ENCODE measurements at regions not wholly inside any gene's neighbourhood (a gene's known extent, or its start where the extent isn't known, plus 50 kb on each side); places are given as distances from the start of the nearest gene placed in this dataset.

DNA sequence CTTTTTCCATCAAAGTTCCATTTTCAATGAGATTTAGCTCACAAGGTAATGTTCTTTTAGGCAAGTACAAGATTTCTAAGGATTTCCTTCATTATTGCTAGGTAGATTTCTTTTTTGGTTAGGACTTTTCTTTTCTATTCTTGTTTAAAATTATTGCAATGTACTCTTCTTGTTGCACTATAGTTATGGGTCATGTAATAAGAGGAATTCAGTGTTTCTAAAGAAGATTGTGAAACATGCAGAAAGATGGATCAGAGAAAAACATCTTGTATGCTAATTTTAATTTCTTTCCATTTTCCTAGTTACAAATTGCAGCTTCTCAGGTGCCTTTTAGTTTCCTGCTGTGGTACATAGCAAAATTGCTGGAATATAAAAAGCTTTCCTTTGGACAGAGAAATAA lies 56.1 kb downstream of the BTG1 start:
- no peak overlapping the region for H3K4me3 ChIP-seq (ENCODE audit: low read depth, low read length)
- peak; percentile 47 for DNase-seq (ENCODE audit: low read depth)
- TF ChIP-seq, protein P1, sequence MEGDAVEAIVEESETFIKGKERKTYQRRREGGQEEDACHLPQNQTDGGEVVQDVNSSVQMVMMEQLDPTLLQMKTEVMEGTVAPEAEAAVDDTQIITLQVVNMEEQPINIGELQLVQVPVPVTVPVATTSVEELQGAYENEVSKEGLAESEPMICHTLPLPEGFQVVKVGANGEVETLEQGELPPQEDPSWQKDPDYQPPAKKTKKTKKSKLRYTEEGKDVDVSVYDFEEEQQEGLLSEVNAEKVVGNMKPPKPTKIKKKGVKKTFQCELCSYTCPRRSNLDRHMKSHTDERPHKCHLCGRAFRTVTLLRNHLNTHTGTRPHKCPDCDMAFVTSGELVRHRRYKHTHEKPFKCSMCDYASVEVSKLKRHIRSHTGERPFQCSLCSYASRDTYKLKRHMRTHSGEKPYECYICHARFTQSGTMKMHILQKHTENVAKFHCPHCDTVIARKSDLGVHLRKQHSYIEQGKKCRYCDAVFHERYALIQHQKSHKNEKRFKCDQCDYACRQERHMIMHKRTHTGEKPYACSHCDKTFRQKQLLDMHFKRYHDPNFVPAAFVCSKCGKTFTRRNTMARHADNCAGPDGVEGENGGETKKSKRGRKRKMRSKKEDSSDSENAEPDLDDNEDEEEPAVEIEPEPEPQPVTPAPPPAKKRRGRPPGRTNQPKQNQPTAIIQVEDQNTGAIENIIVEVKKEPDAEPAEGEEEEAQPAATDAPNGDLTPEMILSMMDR (conservative IDR thresholded peaks at IDR 0.05; ENCODE audit: low read depth, low read length) = no peak

DNA sequence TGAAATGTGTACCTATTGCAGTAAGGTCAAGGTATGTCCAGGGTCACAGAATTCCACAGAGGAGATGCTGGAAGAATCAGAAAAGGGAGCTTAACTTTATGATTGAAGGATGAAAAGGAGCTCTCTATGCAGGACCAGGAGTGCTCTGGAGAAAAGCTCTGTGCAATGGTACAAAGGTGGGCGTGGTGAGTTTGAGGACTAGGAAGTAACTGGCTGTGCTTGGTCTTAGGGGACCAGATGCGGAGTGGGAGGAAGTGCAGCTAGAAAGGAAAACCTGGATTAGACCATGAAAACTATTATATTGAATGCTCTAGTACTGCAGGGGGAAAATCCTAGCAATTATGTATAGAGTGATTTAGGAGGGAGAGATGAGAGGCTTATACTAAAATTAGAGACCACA lies 56.8 kb downstream of the BTG1 start:
- no peak for DNase-seq (ENCODE audit: low read depth)
- no peak overlapping the region for H3K4me3 ChIP-seq (ENCODE audit: low read depth, low read length)
- TF ChIP-seq, protein P1 (conservative IDR thresholded peaks at IDR 0.05; ENCODE audit: low read depth, low read length) = no peak

DNA sequence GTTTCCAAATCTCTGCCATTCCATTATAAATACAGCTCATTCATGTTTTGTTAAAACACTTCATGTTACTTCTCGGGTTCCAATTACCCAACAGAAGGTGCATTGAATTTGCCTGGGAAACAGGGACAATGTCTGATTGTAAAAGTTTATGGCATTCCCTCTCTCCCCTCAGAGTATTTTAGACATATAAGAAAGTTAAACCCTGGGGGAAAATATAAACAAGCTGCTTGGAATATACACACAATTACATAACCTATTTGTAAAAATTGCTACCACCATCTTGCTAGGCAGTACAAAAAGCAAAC lies 60.0 kb downstream of the BTG1 start:
- TF ChIP-seq, protein P1 (conservative IDR thresholded peaks at IDR 0.05; ENCODE audit: low read depth, low read length) = no peak
- no peak for DNase-seq (ENCODE audit: low read depth)
- no peak overlapping the region for H3K4me3 ChIP-seq (ENCODE audit: low read depth, low read length)

DNA sequence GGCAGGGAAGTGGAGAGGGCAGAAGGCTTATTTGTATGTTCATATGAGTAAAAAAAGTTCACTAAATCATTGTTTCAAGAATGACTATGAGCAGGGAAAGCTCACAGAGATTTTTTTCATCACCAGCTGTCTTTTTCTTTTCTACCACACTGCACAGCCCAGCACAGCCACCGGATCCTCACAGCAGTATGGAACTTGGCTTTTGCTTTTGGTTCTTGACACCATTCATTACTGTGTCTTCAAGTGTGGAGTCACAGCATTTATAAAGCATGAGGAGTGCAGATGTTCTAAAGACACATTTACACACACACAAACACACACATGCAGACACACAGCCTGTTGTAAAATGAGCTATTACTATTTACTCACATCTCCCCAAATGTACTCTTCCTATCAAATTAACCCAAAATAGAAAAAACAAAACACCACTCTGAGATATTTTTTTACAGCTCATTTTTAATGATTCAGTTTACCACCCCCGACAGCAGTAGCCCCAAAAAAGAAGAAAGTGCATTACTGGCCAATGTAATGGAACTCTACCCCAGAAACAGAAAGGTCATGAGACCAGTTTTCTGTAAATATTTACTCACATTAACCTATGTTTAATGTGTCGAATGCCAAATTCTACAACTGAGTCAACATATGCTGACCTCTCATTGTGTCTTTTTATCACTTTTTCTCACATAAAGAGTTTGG lies 60.5 kb downstream of the BTG1 start:
- no peak for DNase-seq (ENCODE audit: low read depth)
- TF ChIP-seq, protein P1 (conservative IDR thresholded peaks at IDR 0.05; ENCODE audit: low read depth, low read length) = no peak
- H3K4me3 ChIP-seq (ENCODE audit: low read depth, low read length) = no peak overlapping the region

DNA sequence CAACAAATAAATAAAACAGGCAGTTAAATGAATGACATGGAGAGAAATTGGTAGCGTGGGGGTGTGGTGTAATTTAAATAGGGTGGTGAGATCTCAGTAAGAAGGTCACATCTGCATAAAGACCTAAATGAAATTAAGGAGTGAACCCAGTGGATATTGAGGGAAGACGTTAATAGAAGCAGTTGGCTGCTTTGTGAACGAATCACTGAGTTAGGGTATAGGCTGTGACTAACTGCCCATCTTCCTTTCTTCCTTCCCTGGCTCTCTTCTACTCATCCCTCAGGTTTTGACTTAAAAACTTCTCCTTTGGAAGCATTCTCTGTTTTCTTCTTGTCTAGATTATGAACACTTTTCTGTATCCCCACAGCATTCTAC lies 64.7 kb downstream of the BTG1 start:
- H3K4me3 ChIP-seq (ENCODE audit: low read depth, low read length) = no peak overlapping the region
- TF ChIP-seq, protein P1 (conservative IDR thresholded peaks at IDR 0.05; ENCODE audit: low read depth, low read length) = no peak
- DNase-seq (ENCODE audit: low read depth) = no peak

DNA sequence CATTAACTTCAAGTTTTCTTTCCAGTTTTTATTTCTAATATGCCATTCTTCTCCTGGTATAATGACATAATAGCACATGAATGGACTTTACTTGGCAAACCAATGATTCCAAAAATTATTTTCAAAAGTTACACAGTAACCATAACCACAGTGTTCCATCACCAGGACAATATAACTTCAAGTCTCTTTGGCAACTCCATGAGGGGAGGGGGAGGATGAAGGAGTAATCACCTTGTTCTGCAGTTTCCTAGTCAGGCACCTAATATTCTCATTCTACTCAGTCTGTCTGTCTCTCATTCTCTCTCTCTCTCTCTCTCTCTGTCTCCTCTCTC lies 66.6 kb downstream of the BTG1 start:
- DNase-seq (ENCODE audit: low read depth) = no peak
- H3K4me3 ChIP-seq (ENCODE audit: low read depth, low read length) = no peak overlapping the region
- TF ChIP-seq, protein P1 (conservative IDR thresholded peaks at IDR 0.05; ENCODE audit: low read depth, low read length) = no peak

DNA sequence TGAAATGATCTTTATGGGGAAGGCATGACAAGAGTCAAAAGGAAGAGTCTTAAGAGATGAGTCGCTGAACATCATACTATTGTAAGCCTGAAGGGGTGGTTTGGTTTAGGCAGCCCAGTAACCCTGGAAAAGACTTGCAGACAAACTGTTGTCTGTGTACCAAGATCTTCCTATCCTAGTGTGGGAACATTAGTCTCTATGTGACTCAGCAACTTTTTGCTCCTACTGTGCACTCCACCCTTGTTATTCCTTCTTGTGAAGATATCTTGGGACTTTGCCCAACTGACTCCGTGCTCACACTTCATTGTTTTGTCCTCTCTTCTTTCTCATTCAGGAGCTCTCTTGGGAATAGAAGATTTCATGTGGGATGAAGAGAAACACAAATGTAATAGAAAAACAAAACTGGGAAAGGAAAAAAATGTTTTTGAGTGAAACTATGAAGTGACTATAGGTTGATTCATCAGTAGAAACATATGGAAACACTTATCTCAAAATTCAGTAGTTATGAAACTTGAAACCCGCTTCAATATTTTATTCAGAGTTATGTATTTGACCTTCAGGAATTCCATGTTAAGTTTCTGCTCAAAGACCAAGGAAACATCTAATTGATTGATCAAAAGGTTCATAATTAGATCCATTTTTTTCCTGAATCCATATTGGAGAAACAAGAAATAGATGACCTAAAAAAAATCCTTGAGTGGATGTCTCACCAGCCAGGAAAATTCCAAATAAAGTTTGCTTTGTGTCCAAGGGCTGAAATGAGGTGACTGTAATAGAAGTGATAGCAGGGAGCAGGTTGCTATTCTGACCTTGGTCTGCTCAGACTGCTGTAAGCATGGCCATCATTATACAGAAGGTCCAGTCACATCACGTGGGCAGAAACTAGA lies 67.2 kb downstream of the BTG1 start:
- TF ChIP-seq, protein P1 (conservative IDR thresholded peaks at IDR 0.05; ENCODE audit: low read depth, low read length) = no peak
- peak; percentile 97 for DNase-seq (ENCODE audit: low read depth)
- H3K4me3 ChIP-seq (ENCODE audit: low read depth, low read length) = no peak overlapping the region

All from choroid plexus epithelial cell (primary cell).